Small intestine (tissue), 7 donors: ENCODE measurements at regions not wholly inside any gene's neighbourhood (a gene's known extent, or its start where the extent isn't known, plus 50 kb on each side); places are given as distances from the start of the nearest gene placed in this dataset.

Experiments
- DNase-seq, 2 donors: peaks; one replicate each; pipeline versions ENCODE4 v3.0.0 to v3.0.0-alpha.2; 2013
- FAIRE-seq: peaks from 2 replicates; lab custom pipeline; 2012; peaks lifted over from hg19 to GRCh38; lab: Jason Lieb, UNC
- H3K27ac ChIP-seq, 3 donors: one replicate each; pipeline ENCODE4 v1.5.1; 2013; ENCODE audit warnings: low read length in 2 of 3, mild to moderate bottlenecking in 2 of 3, control low read depth in 1 of 3, inconsistent platforms in 1 of 3, low read depth in 1 of 3, moderate library complexity in 1 of 3
- H3K27me3 ChIP-seq, 3 donors: one replicate each; pipeline ENCODE4 v1.6.1; 2013; ENCODE audit warnings: low read length in 3 of 3, inconsistent platforms in 1 of 3; ENCODE audit not compliant: control insufficient read depth in 3 of 3, insufficient read depth in 3 of 3
- H3K36me3 ChIP-seq, 3 donors: one replicate each; pipeline ENCODE4 v1.6.1; 2013; ENCODE audit warnings: low read length in 3 of 3, inconsistent platforms in 1 of 3, low read depth in 1 of 3, mild to moderate bottlenecking in 1 of 3, moderate library complexity in 1 of 3; ENCODE audit not compliant: control insufficient read depth in 3 of 3, insufficient read depth in 2 of 3
- H3K4me1 ChIP-seq, 3 donors: one replicate each; pipeline ENCODE4 v1.6.1; 2013; ENCODE audit warnings: low read length in 2 of 3, inconsistent platforms in 1 of 3, low read depth in 1 of 3, mild to moderate bottlenecking in 1 of 3, moderate library complexity in 1 of 3; ENCODE audit not compliant: control insufficient read depth in 3 of 3, insufficient read depth in 2 of 3
- H3K4me3 ChIP-seq, 3 donors: one replicate each; pipeline ENCODE4 v1.5.1; 2013; ENCODE audit warnings: low read length in 3 of 3, control low read depth in 1 of 3, inconsistent platforms in 1 of 3, low read depth in 1 of 3, mild to moderate bottlenecking in 1 of 3, moderate library complexity in 1 of 3
- H3K9me3 ChIP-seq, 2 donors: one replicate each; pipeline ENCODE4 v1.6.1; 2013; ENCODE audit warnings: low read depth in 1 of 2, low read length in 1 of 2; ENCODE audit not compliant: control insufficient read depth in 2 of 2, insufficient read depth in 1 of 2
- WGBS, 3 donors: extraction: QIAGEN DNeasy Blood & Tissue Kit; methylation state at CpG; one replicate each; pipeline ENCODE4 v1.1.7; 2013; 5-methylcytosine and 5-hydroxymethylcytosine counted together
- donor health status: healthy with polysubstance abuse.
- donor health status: control.
- donor health status: control.
- donor health status: Bipolar disorder and iron deficiency.
- donor health status: healthy.

DNA sequence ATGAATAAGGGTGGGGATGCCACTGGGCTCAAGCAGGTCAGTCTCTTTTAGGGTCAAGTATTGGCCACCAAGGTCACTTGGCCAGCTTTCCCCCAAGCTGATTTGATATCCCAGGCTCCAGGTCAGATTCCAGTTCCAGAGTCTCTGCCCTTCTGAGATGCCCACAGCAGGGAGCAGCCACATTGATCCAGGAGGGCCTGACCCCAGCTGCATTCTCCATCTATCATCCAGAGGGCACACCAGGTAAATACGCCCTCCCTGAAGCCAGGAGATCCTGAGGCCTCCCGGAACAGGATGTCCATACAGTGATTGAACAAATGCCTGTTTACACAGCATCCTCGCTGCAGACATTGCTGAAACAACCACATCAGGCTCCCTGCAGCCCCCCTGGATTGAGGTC is 264.6 kb upstream of the TLE3 start:
- H3K4me1 ChIP-seq, result no peaks in the 10 kb centered on the region
- FAIRE-seq (no peak), DNase-seq (no peak)
- 83 to 88% (median 87%) methylated on average over 3 of the region's 3 CpGs for WGBS, 3 donors
- H3K27ac ChIP-seq, result no peak overlapping the region
- no peaks in the 10 kb centered on the region for H3K9me3 ChIP-seq
- H3K36me3 ChIP-seq, result no peaks in the 10 kb centered on the region
- H3K4me3 ChIP-seq, result no peak overlapping the region
- no peaks in the 10 kb centered on the region for H3K27me3 ChIP-seq

DNA sequence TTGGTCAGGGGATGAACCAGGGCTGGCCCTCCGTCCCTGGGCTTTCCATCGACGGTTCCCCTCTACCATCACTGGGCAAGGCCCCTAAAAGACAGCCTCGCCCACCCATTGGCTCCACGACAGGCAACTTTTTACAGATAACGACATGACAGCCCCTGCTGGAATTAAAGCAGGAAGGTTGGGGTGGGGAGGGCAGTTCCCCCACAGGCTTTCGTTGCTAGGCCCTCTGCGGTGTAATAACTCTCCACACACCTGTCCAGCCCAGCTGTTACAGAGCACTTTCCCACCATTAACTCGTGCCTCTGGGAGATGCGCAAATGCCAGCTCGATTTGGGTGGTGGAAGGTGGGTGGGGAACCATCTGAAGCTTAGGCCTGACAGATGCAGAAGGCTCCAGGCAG is 264.2 kb upstream of the TLE3 start:
- 91 to 95% (median 94%) methylated on average over 11 of the region's 11 CpGs for WGBS, 3 donors
- H3K4me3 ChIP-seq, result no peak overlapping the region
- DNase-seq, result no peak
- no peaks in the 10 kb centered on the region for H3K27me3 ChIP-seq
- no peaks in the 10 kb centered on the region for H3K4me1 ChIP-seq
- no peaks in the 10 kb centered on the region for H3K36me3 ChIP-seq
- no peak for FAIRE-seq
- no peaks in the 10 kb centered on the region for H3K9me3 ChIP-seq
- no peak overlapping the region for H3K27ac ChIP-seq

DNA sequence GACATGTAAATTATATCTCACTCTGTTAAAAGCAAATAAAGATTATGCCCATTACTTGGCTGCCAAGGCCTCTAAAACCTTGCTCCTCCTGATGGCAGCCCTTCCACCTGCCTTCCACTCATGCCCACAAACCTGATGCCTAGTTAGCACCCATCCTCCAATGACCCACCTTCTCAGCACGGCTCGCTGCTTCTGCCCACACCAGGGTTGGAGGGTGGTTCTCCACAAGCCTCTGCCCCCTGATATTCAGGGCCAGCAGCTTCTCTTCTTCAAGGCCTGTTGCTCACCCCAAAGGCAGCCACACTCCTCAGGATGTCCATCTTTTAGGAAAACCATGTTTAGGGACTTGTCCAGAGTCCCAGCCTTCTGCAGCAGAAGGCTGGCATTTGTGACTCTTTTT is 263.4 kb upstream of the TLE3 start:
- H3K9me3 ChIP-seq, result no peaks in the 10 kb centered on the region
- no peak overlapping the region for H3K4me3 ChIP-seq
- H3K4me1 ChIP-seq, result no peaks in the 10 kb centered on the region
- H3K27ac ChIP-seq, result no peak overlapping the region
- DNase-seq (no peak), FAIRE-seq (no peak)
- WGBS, 3 donors, result 95 to 98% (median 96%) methylated on average over 2 of the region's 2 CpGs
- H3K36me3 ChIP-seq, result no peaks in the 10 kb centered on the region
- H3K27me3 ChIP-seq, result no peaks in the 10 kb centered on the region

DNA sequence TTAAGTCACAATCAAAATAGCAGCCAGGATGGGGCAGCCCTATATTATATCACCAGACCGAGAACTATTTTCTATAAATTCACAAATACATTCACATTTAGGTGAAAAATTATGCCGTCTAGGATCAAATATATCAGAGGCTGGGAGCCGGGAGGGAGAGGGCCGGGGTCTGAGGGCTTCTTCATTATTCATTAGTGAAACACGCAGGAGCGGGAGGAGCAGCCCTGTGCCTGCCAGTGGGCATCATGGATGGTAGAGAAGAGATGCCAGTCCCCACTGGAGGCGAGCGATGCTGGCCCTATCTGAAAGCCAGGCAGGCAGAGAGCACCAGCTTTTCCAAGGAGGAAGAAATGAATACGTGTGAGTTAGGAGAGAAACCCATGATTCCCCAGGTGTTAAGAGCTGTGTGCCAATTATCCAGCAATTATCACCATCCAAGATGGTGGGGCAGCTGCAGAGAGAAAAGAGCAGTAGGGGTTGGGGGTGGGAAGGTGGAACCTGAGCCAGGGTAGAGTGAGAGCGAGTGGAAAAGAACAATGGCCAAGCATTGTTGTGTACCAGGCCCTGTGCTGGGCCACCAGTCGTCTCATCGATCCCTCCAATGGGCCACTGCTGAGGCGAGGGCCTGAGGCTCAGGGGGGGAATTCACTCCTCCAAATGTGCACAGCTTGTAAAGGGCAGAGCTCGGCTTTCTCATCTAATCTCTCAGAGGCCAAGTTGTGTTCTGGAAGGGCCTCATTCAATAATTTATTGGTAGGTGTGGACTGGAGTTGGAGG is 261.3 kb upstream of the TLE3 start:
- no peaks in the 10 kb centered on the region for H3K36me3 ChIP-seq
- 92 to 95% (median 92%) methylated on average over 14 of the region's 14 CpGs for WGBS, 3 donors
- no peaks in the 10 kb centered on the region for H3K4me1 ChIP-seq
- no peak for FAIRE-seq
- H3K9me3 ChIP-seq, result no peaks in the 10 kb centered on the region
- H3K27me3 ChIP-seq, result peaks cover 0 to 6% (median 0%) of the 10 kb centered on the region in 3 donors
- no peak overlapping the region for H3K27ac ChIP-seq
- no peak overlapping the region for H3K4me3 ChIP-seq
- DNase-seq, result no peak

DNA sequence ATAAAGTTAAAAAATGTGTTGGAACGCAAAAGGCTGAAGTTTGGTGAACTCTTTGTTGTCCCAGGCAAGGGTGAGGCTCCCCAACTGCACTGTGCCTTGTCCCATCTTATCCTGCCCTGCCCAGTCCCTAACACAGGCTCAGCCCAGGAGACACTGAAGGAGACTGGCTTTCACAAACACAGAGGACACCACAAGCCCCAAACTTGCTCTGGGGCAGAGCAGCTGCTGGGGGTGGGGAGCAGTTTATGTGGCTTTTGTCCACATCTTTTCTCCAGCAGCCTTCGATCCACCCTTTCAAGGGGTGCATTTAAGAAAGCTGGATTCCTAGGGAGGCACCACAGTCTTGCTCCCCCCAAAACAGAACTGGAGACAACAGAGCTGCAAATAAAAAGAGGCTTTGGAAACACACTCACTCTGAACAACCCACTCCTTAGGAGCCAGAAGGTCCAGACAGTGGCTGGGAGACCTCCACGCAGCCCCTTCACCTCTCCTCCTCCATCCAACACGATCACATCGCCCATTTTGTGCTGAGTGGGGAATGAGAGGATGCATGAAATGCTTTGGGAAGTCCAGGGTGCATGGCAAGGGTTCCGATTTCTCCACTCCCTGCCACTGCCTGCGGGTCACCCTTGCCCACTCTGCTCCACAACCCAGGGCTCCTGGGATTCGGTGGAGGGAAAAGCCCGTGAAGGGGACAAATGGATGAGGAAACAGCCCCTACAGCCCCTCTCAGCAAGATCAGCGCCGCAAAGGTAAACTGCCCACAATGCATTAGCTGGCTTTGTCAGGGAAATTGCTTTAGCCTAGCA is 260.5 kb upstream of the TLE3 start:
- WGBS, 3 donors, result 90 to 91% (median 91%) methylated on average over 11 of the region's 11 CpGs
- H3K9me3 ChIP-seq, result no peaks in the 10 kb centered on the region
- no peak for FAIRE-seq
- H3K4me3 ChIP-seq, result no peak overlapping the region
- no peak for DNase-seq
- H3K27me3 ChIP-seq, result peaks cover 0 to 6% (median 0%) of the 10 kb centered on the region in 3 donors
- no peak overlapping the region for H3K27ac ChIP-seq
- H3K4me1 ChIP-seq, result no peaks in the 10 kb centered on the region
- no peaks in the 10 kb centered on the region for H3K36me3 ChIP-seq

DNA sequence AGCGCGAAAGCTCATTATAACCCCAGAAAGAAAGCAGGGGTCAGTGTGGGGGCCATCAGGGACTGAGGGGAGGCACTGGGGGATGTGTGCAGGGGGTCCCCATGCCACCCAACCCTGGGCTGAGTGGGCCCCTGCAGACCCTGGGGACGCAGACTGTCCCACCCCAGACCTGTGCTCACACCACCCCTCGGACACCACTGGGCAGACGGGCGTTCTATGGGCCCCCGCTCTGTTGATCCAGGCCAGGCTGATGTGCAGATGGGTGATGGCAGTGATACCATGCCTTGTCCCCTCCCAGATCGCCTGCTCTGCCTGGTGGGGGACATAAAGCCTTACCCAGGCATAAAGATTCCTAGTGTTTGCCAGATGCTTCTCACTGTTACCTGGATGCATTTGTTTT is 259.7 kb upstream of the TLE3 start:
- Histone ChIP-seq H3K27me3 (peaks cover 0 to 6% (median 0%) of the 10 kb centered on the region in 3 donors), H3K4me3 (no peak overlapping the region), H3K36me3 (no peaks in the 10 kb centered on the region), H3K27ac (no peak overlapping the region), H3K4me1 (no peaks in the 10 kb centered on the region), H3K9me3 (no peaks in the 10 kb centered on the region)
- FAIRE-seq (no peak), DNase-seq (no peak)
- WGBS, 3 donors, result 89 to 92% (median 92%) methylated on average over 8 of the region's 8 CpGs

DNA sequence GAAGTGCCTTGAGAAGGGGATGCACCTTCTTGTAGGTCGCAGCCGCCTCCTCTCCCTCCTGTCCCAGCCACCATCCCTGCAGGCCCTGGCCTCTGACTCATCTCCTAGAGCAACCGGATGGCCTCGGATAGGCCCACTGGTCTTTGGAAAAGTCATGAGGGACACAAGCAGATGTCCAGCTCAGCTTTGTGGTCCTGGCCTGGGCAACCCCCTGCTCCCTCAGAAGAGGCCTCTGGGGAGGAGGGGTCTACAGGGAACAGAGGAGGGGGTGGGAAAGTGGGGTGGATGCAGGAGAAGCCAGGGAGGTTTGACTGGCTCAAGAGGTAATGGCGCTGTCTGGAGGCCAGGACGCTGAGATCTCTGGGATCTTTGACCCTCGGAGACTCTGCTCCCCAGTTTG is 259.2 kb upstream of the TLE3 start:
- H3K36me3 ChIP-seq, result no peaks in the 10 kb centered on the region
- no peak overlapping the region for H3K27ac ChIP-seq
- no peaks in the 10 kb centered on the region for H3K9me3 ChIP-seq
- no peak overlapping the region for H3K4me3 ChIP-seq
- no peaks in the 10 kb centered on the region for H3K4me1 ChIP-seq
- peaks cover 0 to 6% (median 0%) of the 10 kb centered on the region in 3 donors for H3K27me3 ChIP-seq
- FAIRE-seq, result no peak
- no peak for DNase-seq
- WGBS, 3 donors, result 88 to 96% (median 94%) methylated on average over 7 of the region's 7 CpGs

DNA sequence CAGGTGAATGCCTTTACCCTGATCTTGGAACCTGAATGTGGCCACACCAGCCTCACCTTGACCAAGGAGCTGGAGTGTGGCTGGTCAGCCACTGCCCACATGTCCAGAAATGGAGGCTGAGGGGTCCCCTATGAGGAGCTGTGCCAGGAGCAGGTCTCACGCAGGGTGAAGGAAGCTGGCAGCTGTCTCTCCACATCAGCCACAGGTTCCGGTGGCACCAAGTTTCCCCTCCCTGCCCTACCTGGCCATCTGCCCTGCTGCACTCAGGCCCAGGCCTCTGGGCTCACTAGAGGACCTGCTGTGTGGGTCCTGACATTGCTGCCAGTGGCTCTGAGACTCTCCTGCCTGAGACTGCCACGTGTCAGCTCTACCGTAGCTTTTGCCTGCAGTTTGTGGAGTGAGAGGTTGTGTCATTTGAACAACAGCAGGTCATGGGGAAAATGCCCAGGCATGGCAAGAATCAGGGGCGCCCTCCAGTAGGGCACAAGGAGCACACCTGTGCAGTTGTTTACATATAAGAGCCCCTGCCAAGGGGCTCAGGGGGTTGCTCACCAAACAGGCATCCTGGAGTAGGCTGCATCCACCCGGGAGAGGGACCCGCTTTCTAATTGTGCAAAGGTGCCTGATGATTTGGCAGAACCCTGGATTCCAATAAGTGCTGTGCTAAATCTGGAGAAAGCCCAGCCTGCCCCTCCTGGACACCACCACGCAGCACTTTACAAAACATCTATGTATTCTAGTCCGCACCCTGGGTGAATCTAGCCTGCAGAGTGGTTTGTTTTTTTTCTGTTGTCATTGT is 258.5 kb upstream of the TLE3 start:
- Histone ChIP-seq H3K27me3 (peaks cover 0 to 6% (median 0%) of the 10 kb centered on the region in 3 donors), H3K4me3 (no peak overlapping the region), H3K36me3 (no peaks in the 10 kb centered on the region), H3K27ac (no peak overlapping the region), H3K9me3 (no peaks in the 10 kb centered on the region), H3K4me1 (no peaks in the 10 kb centered on the region)
- FAIRE-seq, result no peak
- DNase-seq, result no peak
- WGBS, 3 donors, result 85 to 91% (median 89%) methylated on average over 9 of the region's 9 CpGs
